H1 (cell line): ENCODE measurements at regions not wholly inside any gene's neighbourhood (a gene's known extent, or its start where the extent isn't known, plus 50 kb on each side); places are given as distances from the start of the nearest gene placed in this dataset.

ENCODE experiments used
- CTCF ChIA-PET: fragments of 300-600 bp; sonication (Branson Sonifier 250); formaldehyde crosslinking; loops from one replicate; lab custom pipeline; 2021; ENCODE audit not compliant: partially characterized antibody; lab: Charles Lee
- POLR2A ChIA-PET: fragments of 300-600 bp; sonication (Branson Sonifier 250); formaldehyde crosslinking; loops from one replicate; lab custom pipeline; 2021; ENCODE audit warnings: inconsistent platforms; ENCODE audit not compliant: partially characterized antibody; lab: Charles Lee
- DNase-seq, 2 experiments: peaks; one replicate each; pipeline versions ENCODE4 v3.0.0 to v3.0.0-alpha.2; 2010 to 2022; ENCODE audit warnings: low spot score in 2 of 2, low read depth in 1 of 2, mixed read lengths in 1 of 2
- FAIRE-seq: peaks from 2 replicates; lab custom pipeline; 2011; peaks lifted over from hg19 to GRCh38; lab: Jason Lieb, UNC
- H2AFZ ChIP-seq: 2 replicates; pipeline ENCODE4 v1.8.1; 2012; ENCODE audit warnings: low read length, inconsistent platforms
- H2AK5ac ChIP-seq: 2 replicates; pipeline ENCODE4 v1.6.1; 2013; ENCODE audit warnings: low read depth, low read length
- H2BK120ac ChIP-seq: replicated peaks from 2 replicates; pipeline ENCODE3; 2013; ENCODE audit warnings: low read depth, low read length, inconsistent platforms
- H2BK12ac ChIP-seq: 2 replicates; pipeline ENCODE4 v1.6.1; 2013; ENCODE audit warnings: low read depth, low read length
- H2BK15ac ChIP-seq: 2 replicates; pipeline ENCODE4 v1.6.1; 2013; ENCODE audit warnings: low read length
- H2BK20ac ChIP-seq: 2 replicates; pipeline ENCODE4 v1.6.1; 2013; ENCODE audit warnings: low read length
- H2BK5ac ChIP-seq: 2 replicates; pipeline ENCODE4 v1.6.1; 2013; ENCODE audit warnings: low read depth, low read length
- H3K14ac ChIP-seq: 2 replicates; pipeline ENCODE4 v1.6.1; 2013; ENCODE audit warnings: inconsistent platforms; ENCODE audit not compliant: insufficient read length
- H3K18ac ChIP-seq: 2 replicates; pipeline ENCODE4 v1.6.1; 2013; ENCODE audit warnings: low read length; ENCODE audit errors: extremely low read depth
- H3K23ac ChIP-seq: 2 replicates; pipeline ENCODE4 v1.6.1; 2013; ENCODE audit warnings: inconsistent platforms; ENCODE audit not compliant: insufficient read length
- H3K23me2 ChIP-seq: 2 replicates; pipeline ENCODE4 v1.6.1; 2013; ENCODE audit warnings: low read depth, low read length
- H3K27ac ChIP-seq: 2 replicates; pipeline ENCODE4 v1.6.1; 2011; ENCODE audit warnings: low read depth, low read length, inconsistent platforms
- H3K27me3 ChIP-seq, 4 experiments: replicated peaks in 1 of 4; 1 replicate in 1 of 4; 2 replicates in 3 of 4; pipeline versions ENCODE4 v1.6.1 to v1.8.1; 2011 to 2013; ENCODE audit warnings: low read length in 3 of 4, mild to moderate bottlenecking in 3 of 4, inconsistent platforms in 2 of 4, mixed read lengths in 2 of 4, moderate library complexity in 1 of 4; ENCODE audit not compliant: control insufficient read depth in 3 of 4, insufficient read depth in 3 of 4; ENCODE audit errors: extremely low read depth in 1 of 4
- H3K36me3 ChIP-seq, 4 experiments: 2 replicates each; pipeline versions ENCODE4 v1.6.1 to v1.8.1; 2011 to 2013; ENCODE audit warnings: mild to moderate bottlenecking in 4 of 4, low read length in 3 of 4, moderate library complexity in 2 of 4, control low read depth in 1 of 4, inconsistent platforms in 1 of 4; ENCODE audit not compliant: insufficient read depth in 4 of 4, control insufficient read depth in 2 of 4
- H3K4ac ChIP-seq: replicated peaks from 2 replicates; pipeline ENCODE3; 2013; ENCODE audit warnings: low read length, low read depth, mixed read lengths, inconsistent platforms; ENCODE audit not compliant: insufficient read length
- H3K4me1 ChIP-seq, 4 experiments: replicated peaks in 1 of 4; 1 replicate in 1 of 4; 2 replicates in 3 of 4; pipeline versions ENCODE4 v1.6.1 to v1.8.1; 2011 to 2013; ENCODE audit warnings: low read length in 3 of 4, inconsistent platforms in 2 of 4, mixed read lengths in 1 of 4; ENCODE audit not compliant: insufficient read depth in 4 of 4, control insufficient read depth in 3 of 4
- H3K4me2 ChIP-seq, 2 experiments: 2 replicates each; pipeline versions ENCODE4 v1.6.1 to v1.8.1; 2011 to 2013; ENCODE audit warnings: low read depth in 2 of 2, low read length in 2 of 2, control low read depth in 1 of 2, inconsistent platforms in 1 of 2, mild to moderate bottlenecking in 1 of 2; ENCODE audit not compliant: insufficient read depth in 1 of 2
- H3K4me3 ChIP-seq, 4 experiments: fragments of 200-600, 300-600 bp in 1 of 4; sonication (generic), shearing (Covaris generic), sonication (Bioruptor Twin) in 1 of 4; 2 replicates each; pipeline versions ENCODE4 v1.5.1 to v1.8.1; 2011 to 2016; ENCODE audit warnings: low read length in 4 of 4, low read depth in 3 of 4, control low read depth in 2 of 4, inconsistent platforms in 2 of 4, mild to moderate bottlenecking in 2 of 4, mixed read lengths in 1 of 4, moderate library complexity in 1 of 4; ENCODE audit not compliant: insufficient read depth in 2 of 4; ENCODE audit errors: extremely low read depth in 1 of 4
- H3K56ac ChIP-seq: replicated peaks from 2 replicates; pipeline ENCODE3; 2013; ENCODE audit warnings: low read depth, mild to moderate bottlenecking, mixed read lengths, low read length, inconsistent platforms; ENCODE audit not compliant: insufficient read length
- H3K79me1 ChIP-seq: 2 replicates; pipeline ENCODE4 v1.6.1; 2013; ENCODE audit warnings: low read depth, low read length, control low read depth
- H3K79me2 ChIP-seq, 2 experiments: 2 replicates each; pipeline versions ENCODE4 v1.6.1 to v1.8.1; 2012 to 2013; ENCODE audit warnings: low read length in 2 of 2, mild to moderate bottlenecking in 2 of 2, inconsistent platforms in 1 of 2; ENCODE audit not compliant: insufficient read depth in 2 of 2, control insufficient read depth in 1 of 2
- H3K9ac ChIP-seq, 4 experiments: replicated peaks in 1 of 4; 1 replicate in 1 of 4; 2 replicates in 3 of 4; pipeline versions ENCODE4 v1.6.1 to v1.8.1; 2011 to 2013; ENCODE audit warnings: low read depth in 3 of 4, low read length in 3 of 4, control low read depth in 2 of 4, mild to moderate bottlenecking in 2 of 4, moderate library complexity in 2 of 4, inconsistent platforms in 1 of 4; ENCODE audit errors: extremely low read depth in 1 of 4
- H3K9me3 ChIP-seq, 2 experiments: 2 replicates each; pipeline versions ENCODE4 v1.6.1 to v1.8.1; 2012 to 2013; ENCODE audit warnings: mild to moderate bottlenecking in 2 of 2, moderate library complexity in 2 of 2, control low read depth in 1 of 2, inconsistent platforms in 1 of 2, low read depth in 1 of 2, low read length in 1 of 2, mixed read lengths in 1 of 2; ENCODE audit not compliant: insufficient read depth in 2 of 2
- H4K20me1 ChIP-seq, 2 experiments: replicated peaks in 1 of 2; 2 replicates each; pipeline versions ENCODE3 to v1.8.1; 2011 to 2013; ENCODE audit warnings: inconsistent platforms in 2 of 2, low read length in 2 of 2, mild to moderate bottlenecking in 1 of 2; ENCODE audit not compliant: insufficient read depth in 2 of 2, control insufficient read depth in 1 of 2
- H4K5ac ChIP-seq: 2 replicates; pipeline ENCODE4 v1.6.1; 2013; ENCODE audit warnings: low read length, low read depth, mixed read lengths, inconsistent platforms; ENCODE audit not compliant: insufficient read length
- H4K8ac ChIP-seq: 2 replicates; pipeline ENCODE4 v1.8.0; 2013; ENCODE audit warnings: mild to moderate bottlenecking, moderate library complexity, low read length, inconsistent platforms; ENCODE audit not compliant: insufficient read depth; ENCODE audit errors: extremely low read depth
- H4K91ac ChIP-seq: replicated peaks from 2 replicates; pipeline ENCODE3; 2013; ENCODE audit warnings: low read length, mixed read lengths, inconsistent platforms; ENCODE audit not compliant: insufficient read length
- CREB1 ChIP-seq: IDR thresholded peaks from 2 replicates; pipeline ENCODE4 v1.6.1; 2012; ENCODE audit warnings: inconsistent platforms
- EZH2 ChIP-seq: fragments of 200-600 bp; sonication (generic); IDR thresholded peaks from 2 replicates; pipeline ENCODE4 v1.7.1; 2012; ENCODE audit warnings: low read depth, mild to moderate bottlenecking, moderate library complexity, low read length, inconsistent platforms; ENCODE audit not compliant: severe bottlenecking
- KDM4A ChIP-seq: IDR thresholded peaks from one replicate; pipeline ENCODE4 v1.7.1; 2012; ENCODE audit warnings: low read depth, mild to moderate bottlenecking, moderate library complexity, low read length, inconsistent platforms; ENCODE audit not compliant: severe bottlenecking
- NRF1 ChIP-seq: IDR thresholded peaks from 2 replicates; pipeline ENCODE4 v1.6.1; 2011; ENCODE audit warnings: mild to moderate bottlenecking, low read depth, low read length, improper control_type of control experiment
- SIRT6 ChIP-seq: IDR thresholded peaks from one replicate; pipeline ENCODE4 v1.7.1; 2012; ENCODE audit warnings: low read length, inconsistent platforms
- WGBS, 2 experiments: shearing (Covaris generic) in 1 of 2; methylation state at CpG; one replicate each; pipeline versions ENCODE4 v1.1.6 to v1.1.7; 2013 to 2015; ENCODE audit warnings: low lambda C conversion rate in 2 of 2, mixed read lengths in 2 of 2, inconsistent platforms in 1 of 2, low coverage in 1 of 2, missing lambda C conversion rate in 1 of 2; ENCODE audit not compliant: insufficient replicate concordance in 2 of 2, insufficient coverage in 1 of 2, insufficient read length in 1 of 2; ENCODE audit errors: extremely low coverage in 1 of 2, missing lambda C conversion rate in 1 of 2; 5-methylcytosine and 5-hydroxymethylcytosine counted together
- TF ChIP-seq, protein P1 (sequence below), 3 experiments: IDR thresholded peaks; 1 replicate in 2 of 3; 2 replicates in 1 of 3; pipeline versions ENCODE4 v1.5.1 to v1.6.1; 2011; ENCODE audit warnings: low read length in 3 of 3, mild to moderate bottlenecking in 3 of 3, inconsistent platforms in 2 of 3, low read depth in 1 of 3, moderate library complexity in 1 of 3; ENCODE audit not compliant: insufficient read depth in 1 of 3; ENCODE audit errors: control extremely low read depth in 1 of 3
- TF ChIP-seq, protein P2 (sequence below): IDR thresholded peaks from 2 replicates; pipeline ENCODE4 v1.6.1; 2011; ENCODE audit warnings: low read length, improper control_type of control experiment

DNA sequence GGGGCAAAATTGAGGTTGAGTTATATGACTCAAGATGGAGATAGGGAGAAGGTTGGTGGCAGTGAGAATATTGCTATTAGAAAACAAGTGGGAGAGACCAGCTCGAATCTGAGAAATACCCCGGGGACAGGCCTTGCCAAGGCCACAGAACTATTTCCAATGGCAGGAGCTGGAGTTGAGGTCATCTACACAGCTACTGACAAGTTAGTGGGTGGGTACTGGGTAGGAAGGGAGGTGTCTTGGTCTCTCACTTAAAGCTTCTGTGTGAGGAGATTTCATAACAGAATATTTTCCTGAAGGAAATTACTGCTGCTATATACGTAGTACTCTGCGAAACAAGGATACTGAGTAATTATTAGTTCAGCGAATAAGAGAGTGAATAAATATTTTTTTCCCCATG is 69.4 kb upstream of the ITPRID2 start:
- CTCF ChIA-PET: interaction anchor here (0.7 to 1.2 kb wide), 4 partner anchors 13 to 105 kb away, joined by 3 to 5 read pairs (median 4); no protein-coding TSS in a partner anchor
- H3K36me3 ChIP-seq: no peaks in the 10 kb centered on the region
- H3K79me1 ChIP-seq: no peaks in the 10 kb centered on the region
- H4K5ac ChIP-seq: no peak overlapping the region
- H3K79me2 ChIP-seq: no peaks in the 10 kb centered on the region
- no peak overlapping the region for H2AK5ac ChIP-seq
- no peak overlapping the region for H3K27ac ChIP-seq
- H2BK15ac ChIP-seq: no peak overlapping the region
- H4K91ac ChIP-seq: no peak overlapping the region
- no peak overlapping the region for H3K4ac ChIP-seq
- FAIRE-seq (no peak), DNase-seq (no peak)
- WGBS, 2 experiments: 85% methylated on average over 5 of the region's 5 CpGs; no CpG with 5 or more reads in 1 of the 2 experiments
- no peaks in the 10 kb centered on the region for H3K23me2 ChIP-seq
- no peak overlapping the region for H3K23ac ChIP-seq
- no peak overlapping the region for H2BK120ac ChIP-seq
- no peak overlapping the region for H2BK12ac ChIP-seq
- H3K9me3 ChIP-seq: no peaks in the 10 kb centered on the region
- 0 out of 2 replicates have a peak overlapping the region, but pooled peaks have one; percentile 73 for H2AFZ ChIP-seq
- TF ChIP-seq CREB1 (no peak), NRF1 (no peak), KDM4A (no peak), EZH2 (no peak), SIRT6 (no peak)
- TF ChIP-seq, protein P1, sequence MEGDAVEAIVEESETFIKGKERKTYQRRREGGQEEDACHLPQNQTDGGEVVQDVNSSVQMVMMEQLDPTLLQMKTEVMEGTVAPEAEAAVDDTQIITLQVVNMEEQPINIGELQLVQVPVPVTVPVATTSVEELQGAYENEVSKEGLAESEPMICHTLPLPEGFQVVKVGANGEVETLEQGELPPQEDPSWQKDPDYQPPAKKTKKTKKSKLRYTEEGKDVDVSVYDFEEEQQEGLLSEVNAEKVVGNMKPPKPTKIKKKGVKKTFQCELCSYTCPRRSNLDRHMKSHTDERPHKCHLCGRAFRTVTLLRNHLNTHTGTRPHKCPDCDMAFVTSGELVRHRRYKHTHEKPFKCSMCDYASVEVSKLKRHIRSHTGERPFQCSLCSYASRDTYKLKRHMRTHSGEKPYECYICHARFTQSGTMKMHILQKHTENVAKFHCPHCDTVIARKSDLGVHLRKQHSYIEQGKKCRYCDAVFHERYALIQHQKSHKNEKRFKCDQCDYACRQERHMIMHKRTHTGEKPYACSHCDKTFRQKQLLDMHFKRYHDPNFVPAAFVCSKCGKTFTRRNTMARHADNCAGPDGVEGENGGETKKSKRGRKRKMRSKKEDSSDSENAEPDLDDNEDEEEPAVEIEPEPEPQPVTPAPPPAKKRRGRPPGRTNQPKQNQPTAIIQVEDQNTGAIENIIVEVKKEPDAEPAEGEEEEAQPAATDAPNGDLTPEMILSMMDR (IDR thresholded peaks at IDR 0.05; ENCODE audit: control extremely low read depth in 1 of 3, insufficient read depth in 1 of 3, low read depth in 1 of 3, low read length in 3 of 3): no peak
- TF ChIP-seq, protein P2, sequence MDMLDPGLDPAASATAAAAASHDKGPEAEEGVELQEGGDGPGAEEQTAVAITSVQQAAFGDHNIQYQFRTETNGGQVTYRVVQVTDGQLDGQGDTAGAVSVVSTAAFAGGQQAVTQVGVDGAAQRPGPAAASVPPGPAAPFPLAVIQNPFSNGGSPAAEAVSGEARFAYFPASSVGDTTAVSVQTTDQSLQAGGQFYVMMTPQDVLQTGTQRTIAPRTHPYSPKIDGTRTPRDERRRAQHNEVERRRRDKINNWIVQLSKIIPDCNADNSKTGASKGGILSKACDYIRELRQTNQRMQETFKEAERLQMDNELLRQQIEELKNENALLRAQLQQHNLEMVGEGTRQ: no peak
- no peak overlapping the region for H2BK5ac ChIP-seq
- no peaks in the 10 kb centered on the region for H3K27me3 ChIP-seq
- H3K4me2 ChIP-seq: no peak overlapping the region
- H4K8ac ChIP-seq: no peak overlapping the region
- POLR2A ChIA-PET: no interaction called here
- H3K18ac ChIP-seq: no peak overlapping the region
- no peaks in the 10 kb centered on the region for H4K20me1 ChIP-seq
- H3K56ac ChIP-seq: no peak overlapping the region
- no peak overlapping the region for H3K14ac ChIP-seq
- H3K9ac ChIP-seq: no peak overlapping the region
- H2BK20ac ChIP-seq: no peak overlapping the region
- no peak overlapping the region for H3K4me3 ChIP-seq
- no peaks in the 10 kb centered on the region for H3K4me1 ChIP-seq
